ENCODE measurements at regions not wholly inside any gene's neighbourhood (a gene's known extent, or its start where the extent isn't known, plus 50 kb on each side); places are given as distances from the start of the nearest gene placed in this dataset.
A peak's percentile ranks its signal among the peaks of the same experiment; 100 is the strongest.

DNA sequence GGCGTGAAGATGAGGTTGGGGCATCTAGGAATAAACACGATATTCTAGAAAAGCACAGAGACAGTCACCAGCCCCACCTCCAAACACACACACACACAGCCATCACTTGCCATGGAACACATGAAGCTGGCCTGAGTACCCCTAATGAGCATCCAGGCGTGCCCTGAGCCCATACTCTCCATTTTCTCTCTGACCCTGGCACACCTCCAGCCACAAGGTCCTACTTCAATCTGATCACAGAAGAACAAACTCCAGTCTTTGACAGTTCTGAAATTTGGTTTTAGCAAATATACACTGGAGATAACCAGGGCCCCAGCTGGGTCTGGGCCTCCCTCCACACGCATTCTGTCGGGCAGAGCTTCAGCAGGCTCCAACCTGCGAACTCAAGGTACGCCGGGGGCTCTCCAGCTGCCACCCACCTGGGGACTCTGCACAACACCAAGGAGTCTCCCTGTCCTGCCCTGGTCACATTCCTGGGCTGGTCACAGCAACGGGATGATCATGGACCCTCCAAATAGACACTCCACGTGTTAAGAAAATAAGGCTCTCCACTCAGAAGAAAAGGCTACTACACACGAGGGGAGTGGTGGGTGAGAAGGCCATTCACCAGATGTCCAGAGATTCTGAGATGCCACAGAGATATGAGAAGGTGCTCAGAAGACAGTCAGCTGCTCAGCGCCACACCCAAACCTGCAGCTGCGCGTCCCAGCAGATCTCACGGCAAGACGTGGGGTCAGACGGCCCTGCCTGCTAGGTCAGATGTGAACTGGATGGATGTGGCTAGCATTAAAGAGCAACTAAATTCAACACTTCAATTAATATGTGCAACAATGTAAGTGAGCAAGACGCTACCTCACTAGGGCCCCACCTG, 57.0 kb upstream of the PNMA1 start:
- H2AFZ ChIP-seq (ENCODE audit: low read length) = no peak overlapping the region
- H4K20me1 ChIP-seq (ENCODE audit: insufficient read depth, low read length) = peaks cover 68% of the 10 kb centered on the region
- H3K36me3 ChIP-seq (ENCODE audit: insufficient read depth, low read length) = no peaks in the 10 kb centered on the region
- no peak overlapping the region for H3K4me3 ChIP-seq (ENCODE audit: insufficient read depth, low read length)
- H3K79me2 ChIP-seq (ENCODE audit: insufficient read depth, low read length) = peaks cover 82% of the 10 kb centered on the region
- H3K4me1 ChIP-seq (ENCODE audit: insufficient read depth, low read length) = peaks cover 11% of the 10 kb centered on the region
- H3K27me3 ChIP-seq (ENCODE audit: insufficient read depth, low read length) = no peaks in the 10 kb centered on the region
- TF ChIP-seq, protein P1, sequence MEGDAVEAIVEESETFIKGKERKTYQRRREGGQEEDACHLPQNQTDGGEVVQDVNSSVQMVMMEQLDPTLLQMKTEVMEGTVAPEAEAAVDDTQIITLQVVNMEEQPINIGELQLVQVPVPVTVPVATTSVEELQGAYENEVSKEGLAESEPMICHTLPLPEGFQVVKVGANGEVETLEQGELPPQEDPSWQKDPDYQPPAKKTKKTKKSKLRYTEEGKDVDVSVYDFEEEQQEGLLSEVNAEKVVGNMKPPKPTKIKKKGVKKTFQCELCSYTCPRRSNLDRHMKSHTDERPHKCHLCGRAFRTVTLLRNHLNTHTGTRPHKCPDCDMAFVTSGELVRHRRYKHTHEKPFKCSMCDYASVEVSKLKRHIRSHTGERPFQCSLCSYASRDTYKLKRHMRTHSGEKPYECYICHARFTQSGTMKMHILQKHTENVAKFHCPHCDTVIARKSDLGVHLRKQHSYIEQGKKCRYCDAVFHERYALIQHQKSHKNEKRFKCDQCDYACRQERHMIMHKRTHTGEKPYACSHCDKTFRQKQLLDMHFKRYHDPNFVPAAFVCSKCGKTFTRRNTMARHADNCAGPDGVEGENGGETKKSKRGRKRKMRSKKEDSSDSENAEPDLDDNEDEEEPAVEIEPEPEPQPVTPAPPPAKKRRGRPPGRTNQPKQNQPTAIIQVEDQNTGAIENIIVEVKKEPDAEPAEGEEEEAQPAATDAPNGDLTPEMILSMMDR (IDR thresholded peaks at IDR 0.05; ENCODE audit: extremely low read depth, low read depth, low read length) = no peak
- H3K27ac ChIP-seq (ENCODE audit: low read depth, low read length) = peak overlapping the region; percentile 21
- no peak overlapping the region for H3K4me2 ChIP-seq (ENCODE audit: insufficient read depth, low read length)
- H3K9me3 ChIP-seq (ENCODE audit: low read depth, low read length) = no peaks in the 10 kb centered on the region
- DNase-seq (ENCODE audit: insufficient read length, low spot score, missing footprints) = no peak

- no peaks in the 10 kb centered on the region for H3K9me3 ChIP-seq (ENCODE audit: low read depth, low read length)
- H3K79me2 ChIP-seq (ENCODE audit: insufficient read depth, low read length) = peaks cover 81% of the 10 kb centered on the region
- H4K20me1 ChIP-seq (ENCODE audit: insufficient read depth, low read length) = peaks cover 58% of the 10 kb centered on the region
Observed at GRCh38 chr14:73768107-73768506, 53.9 kb upstream of the PNMA1 start.

GRCh38 chr14:73764406-73765280, 50.5 kb upstream of the PNMA1 start:
- Histone ChIP-seq H3K4me1 (ENCODE audit: insufficient read depth, low read length) (peaks cover 16% of the 10 kb centered on the region), H3K27me3 (ENCODE audit: insufficient read depth, low read length) (no peaks in the 10 kb centered on the region), H4K20me1 (ENCODE audit: insufficient read depth, low read length) (peaks cover 36% of the 10 kb centered on the region), H3K36me3 (ENCODE audit: insufficient read depth, low read length) (no peaks in the 10 kb centered on the region), H3K4me2 (ENCODE audit: insufficient read depth, low read length) (no peak overlapping the region), H3K27ac (ENCODE audit: low read depth, low read length) (no peak overlapping the region), H3K79me2 (ENCODE audit: insufficient read depth, low read length) (peaks cover 79% of the 10 kb centered on the region), H3K4me3 (ENCODE audit: insufficient read depth, low read length) (no peak overlapping the region), H2AFZ (ENCODE audit: low read length) (no peak overlapping the region), H3K9me3 (ENCODE audit: low read depth, low read length) (no peaks in the 10 kb centered on the region)
- TF ChIP-seq, protein P1 (IDR thresholded peaks at IDR 0.05; ENCODE audit: extremely low read depth, low read depth, low read length) = no peak
- DNase-seq (ENCODE audit: insufficient read length, low spot score, missing footprints) = no peak

More at GRCh38 chr14:73768107-73768506, 53.9 kb upstream of the PNMA1 start:
- Histone ChIP-seq H3K27me3 (ENCODE audit: insufficient read depth, low read length) (no peaks in the 10 kb centered on the region), H3K4me1 (ENCODE audit: insufficient read depth, low read length) (peaks cover 5% of the 10 kb centered on the region), H3K4me3 (ENCODE audit: insufficient read depth, low read length) (no peak overlapping the region), H3K27ac (ENCODE audit: low read depth, low read length) (no peak overlapping the region), H3K4me2 (ENCODE audit: insufficient read depth, low read length) (no peak overlapping the region), H3K36me3 (ENCODE audit: insufficient read depth, low read length) (no peaks in the 10 kb centered on the region), H2AFZ (ENCODE audit: low read length) (no peak overlapping the region)
- no peak for DNase-seq (ENCODE audit: insufficient read length, low spot score, missing footprints)
- TF ChIP-seq, protein P1 (IDR thresholded peaks at IDR 0.05; ENCODE audit: extremely low read depth, low read depth, low read length) = no peak
